H1 (cell line): ENCODE measurements at regions not wholly inside any gene's neighbourhood (a gene's known extent, or its start where the extent isn't known, plus 50 kb on each side); places are given as distances from the start of the nearest gene placed in this dataset.

Source experiments
- CTCF ChIA-PET: fragments of 300-600 bp; sonication (Branson Sonifier 250); formaldehyde crosslinking; loops from one replicate; lab custom pipeline; 2021; ENCODE audit not compliant: partially characterized antibody; lab: Charles Lee
- POLR2A ChIA-PET: fragments of 300-600 bp; sonication (Branson Sonifier 250); formaldehyde crosslinking; loops from one replicate; lab custom pipeline; 2021; ENCODE audit warnings: inconsistent platforms; ENCODE audit not compliant: partially characterized antibody; lab: Charles Lee
- DNase-seq, 2 experiments: peaks; one replicate each; pipeline versions ENCODE4 v3.0.0 to v3.0.0-alpha.2; 2010 to 2022; ENCODE audit warnings: low spot score in 2 of 2, low read depth in 1 of 2, mixed read lengths in 1 of 2
- FAIRE-seq: peaks from 2 replicates; lab custom pipeline; 2011; peaks lifted over from hg19 to GRCh38; lab: Jason Lieb, UNC
- H2AFZ ChIP-seq: 2 replicates; pipeline ENCODE4 v1.8.1; 2012; ENCODE audit warnings: low read length, inconsistent platforms
- H2AK5ac ChIP-seq: 2 replicates; pipeline ENCODE4 v1.6.1; 2013; ENCODE audit warnings: low read depth, low read length
- H2BK120ac ChIP-seq: replicated peaks from 2 replicates; pipeline ENCODE3; 2013; ENCODE audit warnings: low read depth, low read length, inconsistent platforms
- H2BK12ac ChIP-seq: 2 replicates; pipeline ENCODE4 v1.6.1; 2013; ENCODE audit warnings: low read depth, low read length
- H2BK15ac ChIP-seq: 2 replicates; pipeline ENCODE4 v1.6.1; 2013; ENCODE audit warnings: low read length
- H2BK20ac ChIP-seq: 2 replicates; pipeline ENCODE4 v1.6.1; 2013; ENCODE audit warnings: low read length
- H2BK5ac ChIP-seq: 2 replicates; pipeline ENCODE4 v1.6.1; 2013; ENCODE audit warnings: low read depth, low read length
- H3K14ac ChIP-seq: 2 replicates; pipeline ENCODE4 v1.6.1; 2013; ENCODE audit warnings: inconsistent platforms; ENCODE audit not compliant: insufficient read length
- H3K18ac ChIP-seq: 2 replicates; pipeline ENCODE4 v1.6.1; 2013; ENCODE audit warnings: low read length; ENCODE audit errors: extremely low read depth
- H3K23ac ChIP-seq: 2 replicates; pipeline ENCODE4 v1.6.1; 2013; ENCODE audit warnings: inconsistent platforms; ENCODE audit not compliant: insufficient read length
- H3K23me2 ChIP-seq: 2 replicates; pipeline ENCODE4 v1.6.1; 2013; ENCODE audit warnings: low read depth, low read length
- H3K27ac ChIP-seq: 2 replicates; pipeline ENCODE4 v1.6.1; 2011; ENCODE audit warnings: low read depth, low read length, inconsistent platforms
- H3K27me3 ChIP-seq, 4 experiments: replicated peaks in 1 of 4; 1 replicate in 1 of 4; 2 replicates in 3 of 4; pipeline versions ENCODE4 v1.6.1 to v1.8.1; 2011 to 2013; ENCODE audit warnings: low read length in 3 of 4, mild to moderate bottlenecking in 3 of 4, inconsistent platforms in 2 of 4, mixed read lengths in 2 of 4, moderate library complexity in 1 of 4; ENCODE audit not compliant: control insufficient read depth in 3 of 4, insufficient read depth in 3 of 4; ENCODE audit errors: extremely low read depth in 1 of 4
- H3K36me3 ChIP-seq, 4 experiments: 2 replicates each; pipeline versions ENCODE4 v1.6.1 to v1.8.1; 2011 to 2013; ENCODE audit warnings: mild to moderate bottlenecking in 4 of 4, low read length in 3 of 4, moderate library complexity in 2 of 4, control low read depth in 1 of 4, inconsistent platforms in 1 of 4; ENCODE audit not compliant: insufficient read depth in 4 of 4, control insufficient read depth in 2 of 4
- H3K4ac ChIP-seq: replicated peaks from 2 replicates; pipeline ENCODE3; 2013; ENCODE audit warnings: low read length, low read depth, mixed read lengths, inconsistent platforms; ENCODE audit not compliant: insufficient read length
- H3K4me1 ChIP-seq, 4 experiments: replicated peaks in 1 of 4; 1 replicate in 1 of 4; 2 replicates in 3 of 4; pipeline versions ENCODE4 v1.6.1 to v1.8.1; 2011 to 2013; ENCODE audit warnings: low read length in 3 of 4, inconsistent platforms in 2 of 4, mixed read lengths in 1 of 4; ENCODE audit not compliant: insufficient read depth in 4 of 4, control insufficient read depth in 3 of 4
- H3K4me2 ChIP-seq, 2 experiments: 2 replicates each; pipeline versions ENCODE4 v1.6.1 to v1.8.1; 2011 to 2013; ENCODE audit warnings: low read depth in 2 of 2, low read length in 2 of 2, control low read depth in 1 of 2, inconsistent platforms in 1 of 2, mild to moderate bottlenecking in 1 of 2; ENCODE audit not compliant: insufficient read depth in 1 of 2
- H3K4me3 ChIP-seq, 4 experiments: fragments of 200-600, 300-600 bp in 1 of 4; sonication (generic), shearing (Covaris generic), sonication (Bioruptor Twin) in 1 of 4; 2 replicates each; pipeline versions ENCODE4 v1.5.1 to v1.8.1; 2011 to 2016; ENCODE audit warnings: low read length in 4 of 4, low read depth in 3 of 4, control low read depth in 2 of 4, inconsistent platforms in 2 of 4, mild to moderate bottlenecking in 2 of 4, mixed read lengths in 1 of 4, moderate library complexity in 1 of 4; ENCODE audit not compliant: insufficient read depth in 2 of 4; ENCODE audit errors: extremely low read depth in 1 of 4
- H3K56ac ChIP-seq: replicated peaks from 2 replicates; pipeline ENCODE3; 2013; ENCODE audit warnings: low read depth, mild to moderate bottlenecking, mixed read lengths, low read length, inconsistent platforms; ENCODE audit not compliant: insufficient read length
- H3K79me1 ChIP-seq: 2 replicates; pipeline ENCODE4 v1.6.1; 2013; ENCODE audit warnings: low read depth, low read length, control low read depth
- H3K79me2 ChIP-seq, 2 experiments: 2 replicates each; pipeline versions ENCODE4 v1.6.1 to v1.8.1; 2012 to 2013; ENCODE audit warnings: low read length in 2 of 2, mild to moderate bottlenecking in 2 of 2, inconsistent platforms in 1 of 2; ENCODE audit not compliant: insufficient read depth in 2 of 2, control insufficient read depth in 1 of 2
- H3K9ac ChIP-seq, 4 experiments: replicated peaks in 1 of 4; 1 replicate in 1 of 4; 2 replicates in 3 of 4; pipeline versions ENCODE4 v1.6.1 to v1.8.1; 2011 to 2013; ENCODE audit warnings: low read depth in 3 of 4, low read length in 3 of 4, control low read depth in 2 of 4, mild to moderate bottlenecking in 2 of 4, moderate library complexity in 2 of 4, inconsistent platforms in 1 of 4; ENCODE audit errors: extremely low read depth in 1 of 4
- H3K9me3 ChIP-seq, 2 experiments: 2 replicates each; pipeline versions ENCODE4 v1.6.1 to v1.8.1; 2012 to 2013; ENCODE audit warnings: mild to moderate bottlenecking in 2 of 2, moderate library complexity in 2 of 2, control low read depth in 1 of 2, inconsistent platforms in 1 of 2, low read depth in 1 of 2, low read length in 1 of 2, mixed read lengths in 1 of 2; ENCODE audit not compliant: insufficient read depth in 2 of 2
- H4K20me1 ChIP-seq, 2 experiments: replicated peaks in 1 of 2; 2 replicates each; pipeline versions ENCODE3 to v1.8.1; 2011 to 2013; ENCODE audit warnings: inconsistent platforms in 2 of 2, low read length in 2 of 2, mild to moderate bottlenecking in 1 of 2; ENCODE audit not compliant: insufficient read depth in 2 of 2, control insufficient read depth in 1 of 2
- H4K5ac ChIP-seq: 2 replicates; pipeline ENCODE4 v1.6.1; 2013; ENCODE audit warnings: low read length, low read depth, mixed read lengths, inconsistent platforms; ENCODE audit not compliant: insufficient read length
- H4K8ac ChIP-seq: 2 replicates; pipeline ENCODE4 v1.8.0; 2013; ENCODE audit warnings: mild to moderate bottlenecking, moderate library complexity, low read length, inconsistent platforms; ENCODE audit not compliant: insufficient read depth; ENCODE audit errors: extremely low read depth
- H4K91ac ChIP-seq: replicated peaks from 2 replicates; pipeline ENCODE3; 2013; ENCODE audit warnings: low read length, mixed read lengths, inconsistent platforms; ENCODE audit not compliant: insufficient read length
- KDM1A ChIP-seq: fragments of 200-600, 300-600 bp; sonication (generic); IDR thresholded peaks from 2 replicates; pipeline ENCODE4 v1.7.1; 2016; ENCODE audit warnings: mild to moderate bottlenecking, low read length, borderline replicate concordance
- RAD21 ChIP-seq, 2 experiments: IDR thresholded peaks in 1 of 2; conservative IDR thresholded peaks in 1 of 2; 2 replicates each; pipeline ENCODE4 v1.6.1; 2011; ENCODE audit warnings: low read depth in 2 of 2, low read length in 2 of 2, improper control_type of control experiment in 1 of 2, inconsistent platforms in 1 of 2, mild to moderate bottlenecking in 1 of 2, moderate library complexity in 1 of 2
- WGBS, 2 experiments: shearing (Covaris generic) in 1 of 2; methylation state at CpG; one replicate each; pipeline versions ENCODE4 v1.1.6 to v1.1.7; 2013 to 2015; ENCODE audit warnings: low lambda C conversion rate in 2 of 2, mixed read lengths in 2 of 2, inconsistent platforms in 1 of 2, low coverage in 1 of 2, missing lambda C conversion rate in 1 of 2; ENCODE audit not compliant: insufficient replicate concordance in 2 of 2, insufficient coverage in 1 of 2, insufficient read length in 1 of 2; ENCODE audit errors: extremely low coverage in 1 of 2, missing lambda C conversion rate in 1 of 2; 5-methylcytosine and 5-hydroxymethylcytosine counted together

DNA sequence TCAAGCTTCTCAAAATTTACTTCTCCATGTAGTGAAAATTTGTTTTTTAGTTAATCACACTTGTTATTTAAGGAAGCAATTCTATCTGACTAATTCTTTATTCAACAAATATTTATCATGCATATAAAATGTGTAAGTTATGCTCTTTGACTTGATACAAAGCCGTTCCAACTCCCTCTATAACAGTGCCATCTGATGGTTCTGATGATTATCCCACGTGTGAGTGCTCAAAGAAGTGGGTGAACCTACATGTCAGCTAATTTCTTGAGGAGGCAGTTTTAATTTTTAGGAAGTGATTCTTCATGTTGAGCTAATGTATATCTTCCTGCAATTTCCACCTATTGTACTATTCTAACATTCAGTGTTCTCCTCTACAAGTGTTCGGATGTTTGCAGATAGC is 88.8 kb upstream of the BRINP1 start:
- FAIRE-seq (no peak), DNase-seq (no peak)
- Histone ChIP-seq H4K91ac (no peak overlapping the region), H4K20me1 (no peaks in the 10 kb centered on the region), H2BK15ac (no peak overlapping the region), H3K23ac (no peak overlapping the region), H3K14ac (no peak overlapping the region), H3K23me2 (no peaks in the 10 kb centered on the region; the same call in 1 of the 2 replicates), H3K79me1 (no peaks in the 10 kb centered on the region), H3K9ac (no peak overlapping the region), H2AFZ (no peak overlapping the region), H3K4ac (no peak overlapping the region), H3K56ac (no peak overlapping the region), H4K5ac (no peak overlapping the region), H3K79me2 (no peaks in the 10 kb centered on the region), H3K9me3 (no peaks in the 10 kb centered on the region), H3K4me1 (no peaks in the 10 kb centered on the region), H3K27ac (no peak overlapping the region), H4K8ac (no peak overlapping the region), H2BK5ac (no peak overlapping the region), H3K4me3 (no peak overlapping the region), H2AK5ac (no peak overlapping the region), H3K4me2 (no peak overlapping the region), H2BK12ac (no peak overlapping the region), H2BK20ac (no peak overlapping the region), H3K27me3 (no peaks in the 10 kb centered on the region), H3K18ac (no peak overlapping the region), H3K36me3 (no peaks in the 10 kb centered on the region), H2BK120ac (no peak overlapping the region)
- 69% methylated on average over 3 of the region's 3 CpGs; no CpG with 5 or more reads in 1 of the 2 experiments for WGBS, 2 experiments
- POLR2A ChIA-PET = interaction anchor here (0.6 kb wide), 1 partner anchor 173 kb away, joined by 4 read pairs; no protein-coding TSS in a partner anchor
- CTCF ChIA-PET = interaction anchor here (0.6 to 1.1 kb wide), 3 partner anchors 10 to 86 kb away, joined by 3 to 5 read pairs (median 3); no protein-coding TSS in a partner anchor
- TF ChIP-seq RAD21 (IDR thresholded peaks at IDR 0.05 in 1 of 2, conservative IDR thresholded peaks at IDR 0.05 in 1 of 2; ENCODE audit: low read depth in 2 of 2, low read length in 2 of 2) = peak; percentile 45 to 51
- no peak for TF ChIP-seq KDM1A
